ENCODE measurements at regions not wholly inside any gene's neighbourhood (a gene's known extent, or its start where the extent isn't known, plus 50 kb on each side); places are given as distances from the start of the nearest gene placed in this dataset.

GRCh38 chr11:13874597-13874996 is 87.9 kb upstream of the SPON1 start:
- no peak for DNase-seq

GRCh38 chr11:13875643-13876042 is 86.9 kb upstream of the SPON1 start:
- DNase-seq, result no peak

GRCh38 chr11:13876423-13876822 is 86.1 kb upstream of the SPON1 start:
- no peak for DNase-seq

GRCh38 chr11:13878077-13878476 is 84.4 kb upstream of the SPON1 start:
- no peak for DNase-seq

GRCh38 chr11:13880634-13881033 is 81.9 kb upstream of the SPON1 start:
- no peak for DNase-seq

GRCh38 chr11:13881226-13881905 is 81.2 kb upstream of the SPON1 start:
- no peak for DNase-seq

GRCh38 chr11:13883042-13883441 is 79.5 kb upstream of the SPON1 start:
- DNase-seq, result no peak

- no peak for DNase-seq
These were observed 78.9 kb upstream of the SPON1 start for GRCh38 chr11:13883589-13883988.

- no peak for DNase-seq
These were observed 78.2 kb upstream of the SPON1 start for GRCh38 chr11:13884158-13884799.

GRCh38 chr11:13885083-13885482 is 77.4 kb upstream of the SPON1 start:
- DNase-seq, result no peak

- DNase-seq, result no peak
These were observed 72.8 kb upstream of the SPON1 start for GRCh38 chr11:13889552-13890249.

GRCh38 chr11:13891911-13892310 is 70.6 kb upstream of the SPON1 start:
- no peak for DNase-seq

- DNase-seq, result no peak
These were observed 66.1 kb upstream of the SPON1 start for GRCh38 chr11:13896175-13896980.

GRCh38 chr11:13896981-13897353 is 65.6 kb upstream of the SPON1 start:
- DNase-seq, result no peak

- no peak for DNase-seq
These were observed 64.8 kb upstream of the SPON1 start for GRCh38 chr11:13897646-13898276.

GRCh38 chr11:13899603-13900002 is 62.9 kb upstream of the SPON1 start:
- no peak for DNase-seq

- no peak for DNase-seq
These were observed 60.0 kb upstream of the SPON1 start for GRCh38 chr11:13902523-13902922.

GRCh38 chr11:13905137-13905781 is 57.3 kb upstream of the SPON1 start:
- DNase-seq, result no peak

GRCh38 chr11:13907678-13908077 is 54.8 kb upstream of the SPON1 start:
- no peak for DNase-seq

- DNase-seq, result no peak
These were observed 54.0 kb upstream of the SPON1 start for GRCh38 chr11:13908535-13908934.

All from CD4-positive, alpha-beta T cell treated with Interleukin-12 subunit alpha and Interleukin-12 subunit beta, for 1 hour (primary cell).